Loucy (cell line): ENCODE measurements at regions not wholly inside any gene's neighbourhood (a gene's known extent, or its start where the extent isn't known, plus 50 kb on each side); places are given as distances from the start of the nearest gene placed in this dataset.

Experiments used
- CTCF ChIP-seq: fragments of 200-600 bp; sonication (generic); conservative IDR thresholded peaks from 2 replicates; pipeline ENCODE4 v1.5.1; 2014; ENCODE audit warnings: mild to moderate bottlenecking, antibody characterized with exemption, low read length
- EZH2phosphoT487 ChIP-seq: fragments of 200-600 bp; IDR thresholded peaks from 2 replicates; pipeline ENCODE4 v1.6.1; 2018; ENCODE audit warnings: antibody characterized with exemption, mild to moderate bottlenecking, moderate library complexity, borderline replicate concordance

GRCh38 chr17:65470783-65471182 is 90.7 kb downstream of the AXIN2 start:
- no peak for TF ChIP-seq CTCF
- no peak for TF ChIP-seq EZH2phosphoT487
